Hippocampal formation (tissue), 2 donors: ENCODE measurements at regions not wholly inside any gene's neighbourhood (a gene's known extent, or its start where the extent isn't known, plus 50 kb on each side); places are given as distances from the start of the nearest gene placed in this dataset.
A peak's percentile ranks its signal among the peaks of the same experiment; 100 is the strongest.
"Not testable (repeated sequence)": the region's sequence is repeated elsewhere in the genome, so short reads cannot be mapped to it uniquely, and the experiment has no call there.

ENCODE experiments used
- DNase-seq, 2 donors: peaks; one replicate each; lab custom pipeline; 2025; lab: John Stamatoyannopoulos, UW

GRCh38 chr7:54897891-54898290 lies 120.9 kb upstream of the EGFR start:
- no peak for DNase-seq

GRCh38 chr7:54898659-54899340 lies 120.0 kb upstream of the EGFR start:
- no peak for DNase-seq

- DNase-seq: no peak
Measured at GRCh38 chr7:54901840-54902239, 117.0 kb upstream of the EGFR start.

DNA sequence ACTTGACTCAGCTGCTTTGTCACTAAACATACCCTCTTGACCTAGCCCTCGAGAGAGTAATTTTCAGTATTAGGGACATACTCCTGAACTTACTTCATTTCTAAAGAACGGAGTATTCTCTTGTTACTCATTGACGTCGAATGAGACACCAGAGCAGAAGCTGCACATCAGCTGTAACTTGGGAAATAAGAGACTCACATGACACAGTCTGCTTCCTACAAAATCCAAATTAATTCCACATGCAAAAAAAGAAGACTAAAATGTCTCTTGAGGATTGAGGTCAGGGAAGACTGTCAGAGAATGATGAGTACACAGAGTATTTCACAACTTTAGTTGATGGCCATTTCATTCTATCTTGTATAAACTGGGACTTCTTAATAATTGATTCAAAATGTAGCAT lies 114.7 kb upstream of the EGFR start:
- DNase-seq: no peak

- DNase-seq: no peak
Measured at GRCh38 chr7:54904986-54905385, 113.8 kb upstream of the EGFR start.

DNA sequence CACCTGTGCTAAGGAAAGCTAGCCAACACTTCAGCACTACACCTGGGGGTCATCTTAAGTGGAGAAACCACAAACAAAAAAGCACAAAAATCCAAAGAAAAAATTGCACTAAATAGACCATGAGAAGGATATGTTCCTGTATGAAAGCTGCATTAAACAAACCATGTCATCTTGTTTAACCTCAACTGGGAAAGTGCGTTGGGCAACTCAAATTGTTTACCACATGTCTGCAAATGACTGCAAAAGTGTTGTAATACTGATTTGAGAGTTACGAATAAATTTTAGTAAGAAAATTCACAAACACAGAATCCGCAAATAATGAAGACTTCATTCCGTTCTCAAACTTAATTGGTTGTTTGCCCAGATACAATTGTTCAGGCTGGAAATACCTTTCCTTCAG lies 111.9 kb upstream of the EGFR start:
- no peak for DNase-seq

DNA sequence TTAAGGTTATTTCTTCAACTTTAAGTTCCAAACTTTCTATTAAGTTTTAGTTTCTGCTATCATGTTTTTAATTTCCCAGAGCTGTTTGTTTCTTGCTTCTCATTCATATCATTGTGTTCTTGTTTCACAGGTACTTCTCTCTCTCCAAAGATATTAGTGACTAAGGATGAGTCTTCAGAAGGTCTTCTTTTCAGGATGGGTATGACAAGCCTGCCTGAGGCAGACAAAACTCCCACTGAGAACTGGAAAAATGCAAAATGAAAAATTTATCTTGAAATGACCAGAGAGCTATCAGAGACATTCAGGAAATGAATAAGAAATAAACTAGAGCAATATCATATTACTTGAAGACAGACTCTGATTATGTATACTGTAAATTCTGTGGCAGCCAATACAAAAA lies 110.8 kb upstream of the EGFR start:
- no peak for DNase-seq

DNA sequence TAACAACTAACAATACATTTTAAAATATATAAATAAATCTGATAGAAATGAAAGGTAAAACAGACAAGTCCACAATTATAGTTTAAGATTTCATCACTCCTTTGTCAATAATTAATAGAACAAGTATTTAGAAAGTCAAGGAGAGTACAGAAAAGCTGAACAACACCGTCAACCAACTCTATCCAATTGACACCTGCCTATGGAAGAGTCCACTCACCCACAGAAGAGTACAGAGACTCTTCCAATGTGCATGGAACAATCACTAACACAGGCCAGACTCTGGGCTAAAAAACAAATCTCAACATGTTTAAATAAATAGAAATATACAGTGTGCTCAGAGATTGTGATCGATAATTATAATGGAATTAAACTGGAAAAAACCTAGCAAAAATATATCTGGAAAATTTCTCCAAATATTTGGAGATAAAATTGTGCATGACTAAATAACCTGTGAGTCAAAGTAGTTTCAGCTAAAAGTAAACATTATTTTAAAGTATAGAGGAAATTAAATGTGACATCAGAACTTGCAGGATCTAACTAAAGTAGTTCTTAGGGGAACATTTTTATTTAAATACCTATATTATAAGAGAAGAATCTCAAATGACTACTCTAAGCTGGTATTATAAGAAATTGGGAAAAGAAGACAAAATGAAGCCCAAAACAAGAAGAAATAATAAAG lies 109.9 kb upstream of the EGFR start:
- DNase-seq: no peak

- DNase-seq: no peak
Measured at GRCh38 chr7:54915870-54916598, 102.8 kb upstream of the EGFR start.

DNA sequence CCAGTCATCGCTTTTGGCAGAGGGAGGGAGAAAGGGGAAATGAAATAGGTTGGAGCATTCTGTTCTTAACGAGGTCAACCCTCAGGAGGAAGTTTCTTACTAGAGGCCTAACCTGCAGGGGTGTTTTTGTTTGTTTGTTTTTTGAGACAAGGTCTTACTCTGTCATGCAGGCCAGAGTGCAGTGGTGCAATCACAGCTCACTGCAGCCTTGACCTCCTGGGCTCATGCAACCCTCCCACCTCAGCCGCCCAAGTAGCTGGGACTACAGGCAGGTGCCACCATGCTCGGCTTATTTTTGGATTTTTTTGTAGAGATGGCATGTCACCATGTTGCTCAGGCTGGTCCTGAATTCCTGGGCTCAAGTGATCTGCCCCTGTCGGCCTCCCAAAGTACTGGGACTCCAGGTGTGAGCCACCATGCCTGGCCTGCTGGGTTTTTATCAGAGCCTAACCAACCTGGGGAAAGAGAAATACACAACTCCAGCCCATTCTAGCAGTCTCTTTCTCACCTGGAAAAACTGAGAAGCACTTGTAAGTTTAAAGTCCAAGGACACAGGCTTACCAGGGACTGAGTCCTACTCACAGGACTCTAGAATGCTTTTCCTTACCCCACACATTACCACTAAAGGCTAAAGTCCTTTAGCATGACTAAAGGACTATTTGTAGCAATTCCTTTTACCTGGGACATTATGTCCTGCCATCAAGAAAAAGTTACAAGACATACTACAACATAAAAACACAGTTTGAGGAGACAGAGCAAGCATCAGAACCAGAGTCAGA lies 101.0 kb upstream of the EGFR start:
- no peak for DNase-seq

- no peak for DNase-seq
Measured at GRCh38 chr7:54921116-54921515, 97.7 kb upstream of the EGFR start.

GRCh38 chr7:54931532-54931931 lies 87.3 kb upstream of the EGFR start:
- no peak for DNase-seq

GRCh38 chr7:54932818-54933543 lies 85.8 kb upstream of the EGFR start:
- DNase-seq: peak; percentile 67 to 72

DNA sequence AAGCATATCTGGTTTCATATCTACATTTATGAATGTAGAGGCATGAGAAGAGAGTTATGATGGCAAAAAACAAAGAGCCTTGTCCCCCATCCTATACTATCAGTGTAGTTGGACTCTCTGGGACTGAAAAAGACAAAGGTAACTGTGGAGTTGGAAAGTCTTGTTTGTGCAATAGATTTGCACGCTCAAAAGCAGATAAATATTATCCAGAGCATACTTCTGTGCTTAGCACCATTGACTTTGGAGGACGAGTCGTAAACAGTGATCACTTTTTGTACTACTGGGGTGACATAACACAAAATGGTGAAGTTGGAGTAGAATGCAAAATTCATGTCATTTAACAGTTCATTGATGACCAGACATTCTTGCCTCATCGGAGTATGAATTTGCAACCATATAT lies 85.2 kb upstream of the EGFR start:
- no peak for DNase-seq

DNA sequence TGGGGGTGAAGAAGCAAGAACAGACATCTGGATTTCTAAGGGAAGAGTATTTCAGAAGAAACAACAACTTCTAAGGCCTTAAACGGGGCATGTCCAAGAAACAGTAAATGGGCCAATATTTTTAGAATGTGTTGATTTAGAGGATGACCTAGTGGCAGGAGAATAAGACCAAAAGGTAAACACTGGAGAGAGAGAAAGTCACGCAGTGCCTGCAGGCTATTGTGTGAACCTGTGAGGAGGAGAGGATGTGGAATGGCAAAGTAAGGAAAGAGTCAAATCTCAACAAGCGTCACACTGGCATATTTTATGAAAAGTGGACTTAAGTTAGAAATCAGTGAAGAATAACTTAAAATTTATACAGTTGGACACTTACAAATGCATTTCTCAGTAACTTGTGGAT lies 78.1 kb upstream of the EGFR start:
- DNase-seq: no peak

GRCh38 chr7:54944179-54944578 lies 74.6 kb upstream of the EGFR start:
- no peak for DNase-seq

GRCh38 chr7:54946271-54946670 lies 72.5 kb upstream of the EGFR start:
- DNase-seq: no peak

- DNase-seq: no peak
Measured at GRCh38 chr7:54946764-54947163, 72.1 kb upstream of the EGFR start.

DNA sequence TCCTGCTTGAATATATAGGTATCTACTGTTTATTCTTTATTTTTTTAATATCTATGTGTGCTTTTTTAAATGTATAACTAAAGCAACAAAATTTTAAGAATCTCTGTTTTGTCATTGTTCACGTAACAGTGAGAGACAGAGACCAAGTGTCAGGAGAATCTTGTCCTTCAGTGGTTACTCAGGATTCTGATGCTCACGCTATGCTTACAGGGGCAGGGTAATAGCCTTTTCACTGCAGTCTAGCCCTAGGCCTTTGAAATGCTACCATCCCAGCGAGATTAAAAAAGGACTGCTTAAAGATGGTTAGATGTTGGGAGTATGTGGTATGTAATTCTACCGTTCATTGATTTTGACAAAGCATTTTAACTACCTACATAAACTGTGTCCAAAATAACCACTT lies 71.6 kb upstream of the EGFR start:
- DNase-seq: no peak

GRCh38 chr7:54949514-54949913 lies 69.3 kb upstream of the EGFR start:
- not testable (repeated sequence) for DNase-seq

- DNase-seq: no peak
Measured at GRCh38 chr7:54955296-54955695, 63.5 kb upstream of the EGFR start.
